HG03025 (cell line): ENCODE measurements at regions not wholly inside any gene's neighbourhood (a gene's known extent, or its start where the extent isn't known, plus 50 kb on each side); places are given as distances from the start of the nearest gene placed in this dataset.

Experiments
- ATAC-seq: cut with Tn5 transposase; IDR thresholded peaks from one replicate; pipeline ENCODE4 v1.9.1; 2021; ENCODE audit warnings: mild to moderate bottlenecking, moderate library complexity; ENCODE audit not compliant: unreplicated experiment, low FRiP score

DNA sequence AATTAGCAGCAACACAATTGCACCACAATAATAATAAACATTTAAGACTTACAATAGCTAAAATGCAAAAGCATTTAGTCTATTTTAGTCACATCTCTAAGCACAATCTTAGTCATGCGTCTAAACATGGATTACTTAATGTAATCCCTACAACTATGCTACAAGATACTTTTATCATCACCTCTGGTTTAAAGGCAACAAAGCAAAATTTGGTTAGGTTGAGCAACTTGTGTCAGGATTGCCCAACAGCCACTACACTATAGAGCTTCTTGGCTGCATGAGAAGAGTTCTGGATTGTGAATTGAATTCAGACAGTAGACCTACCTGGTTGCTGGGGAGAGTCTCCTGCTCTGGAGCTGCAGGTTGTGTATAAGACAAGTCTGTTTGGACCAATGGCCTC is 146.5 kb upstream of the PUDP start:
- no peak for ATAC-seq

DNA sequence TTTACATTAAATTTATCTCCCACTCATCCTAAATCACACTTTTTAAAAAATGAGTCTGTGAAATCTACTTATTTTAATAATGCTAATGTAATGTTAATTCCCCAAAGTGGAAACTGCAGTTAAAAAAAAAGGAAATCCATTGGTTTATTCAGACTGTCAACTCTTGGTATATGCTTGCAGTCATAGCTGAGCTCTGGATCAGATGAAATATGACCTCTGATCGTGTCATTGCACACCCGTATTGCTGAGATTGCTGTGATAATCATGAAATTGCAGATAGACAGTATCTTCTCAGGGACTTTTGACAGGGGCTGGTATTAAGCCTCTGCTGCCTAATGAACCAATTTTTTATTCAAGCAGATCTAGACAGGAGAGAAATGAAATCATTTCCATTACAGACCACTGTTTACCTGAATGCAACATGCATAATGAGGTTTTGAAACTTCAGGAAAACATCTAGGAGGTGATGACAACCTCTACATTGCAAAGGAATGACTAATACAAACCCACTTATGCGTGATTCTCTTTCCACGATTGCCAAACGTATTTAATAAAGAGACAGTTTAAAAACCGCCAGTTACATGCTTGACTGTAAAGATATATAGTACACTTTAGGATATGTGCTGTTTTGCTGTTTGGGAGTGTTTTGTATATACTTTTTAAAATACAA is 138.3 kb upstream of the PUDP start:
- ATAC-seq, result no peak

DNA sequence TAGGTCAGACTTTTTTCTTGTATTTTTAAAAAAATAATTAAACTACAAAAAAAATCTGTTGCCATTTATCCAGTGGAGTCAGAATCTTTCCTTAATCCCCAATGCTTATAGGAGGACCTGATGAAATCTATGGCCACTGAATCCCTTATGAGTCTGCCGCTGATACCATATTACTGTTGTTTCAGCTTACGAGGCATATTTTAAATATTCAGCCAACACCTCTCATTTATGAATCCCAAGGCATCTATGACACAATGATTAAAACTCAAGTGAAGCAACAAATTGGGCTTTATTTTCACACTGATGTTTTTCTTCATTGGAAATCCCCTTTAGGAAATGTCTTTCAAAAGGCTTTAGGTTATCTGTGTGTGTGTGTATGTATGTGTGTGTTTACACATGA is 137.8 kb upstream of the PUDP start:
- no peak for ATAC-seq

DNA sequence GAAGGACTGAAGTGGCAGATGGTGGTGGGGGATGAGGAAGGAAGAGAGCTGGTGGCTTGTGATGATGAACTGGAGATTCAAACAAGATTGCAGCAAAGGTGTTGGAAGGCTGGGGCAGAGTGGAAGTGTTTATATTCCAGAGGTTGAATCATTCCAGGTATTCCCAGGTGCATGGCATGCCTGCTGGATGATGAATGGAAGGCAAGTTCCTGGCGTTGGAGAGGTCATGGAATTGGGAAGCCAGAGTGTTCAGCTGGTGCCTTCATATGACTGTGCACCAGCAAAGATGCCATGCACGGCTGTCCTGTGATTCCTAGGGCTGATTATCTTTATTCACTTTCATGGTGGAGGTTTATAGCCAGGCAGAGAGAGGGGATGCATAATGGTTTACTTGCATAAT is 135.8 kb upstream of the PUDP start:
- ATAC-seq, result no peak

DNA sequence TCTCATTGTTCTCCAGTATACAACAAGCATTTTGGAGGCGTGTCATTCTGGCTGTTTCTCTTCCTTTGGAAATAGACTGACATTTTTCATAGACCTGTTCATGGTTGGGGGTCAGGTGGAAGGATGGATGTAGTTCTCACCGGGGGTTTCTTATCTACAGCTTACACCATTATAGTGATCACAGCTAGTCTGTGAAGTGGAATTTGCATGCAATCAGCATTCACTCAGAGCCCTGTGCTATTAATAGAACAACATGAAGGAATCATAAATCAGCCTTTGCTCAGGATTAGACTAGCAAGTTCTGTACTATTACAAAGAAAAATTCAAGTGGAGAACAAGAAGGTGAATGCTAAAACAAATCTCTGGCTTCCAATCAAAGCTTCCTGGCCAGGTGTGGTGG is 132.6 kb upstream of the PUDP start:
- no peak for ATAC-seq

DNA sequence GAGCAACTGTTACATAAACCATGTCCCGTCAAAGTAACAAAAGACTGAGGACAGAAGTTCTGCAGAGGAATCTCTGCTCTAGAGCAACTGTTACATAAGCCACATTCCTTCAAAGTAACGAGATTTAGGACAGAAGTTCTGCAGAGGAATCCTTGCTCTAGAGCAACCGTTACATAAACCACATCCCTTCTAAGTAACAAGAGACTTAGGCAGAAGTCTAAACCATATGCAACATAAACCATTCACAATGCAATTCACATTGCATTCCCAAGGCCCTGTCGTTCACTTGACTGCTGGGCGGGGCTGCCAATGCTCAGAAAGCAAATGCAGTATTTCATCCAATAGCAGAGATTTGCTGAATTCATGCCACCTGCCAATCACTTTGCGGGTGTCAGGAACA is 124.4 kb upstream of the PUDP start:
- no peak for ATAC-seq

DNA sequence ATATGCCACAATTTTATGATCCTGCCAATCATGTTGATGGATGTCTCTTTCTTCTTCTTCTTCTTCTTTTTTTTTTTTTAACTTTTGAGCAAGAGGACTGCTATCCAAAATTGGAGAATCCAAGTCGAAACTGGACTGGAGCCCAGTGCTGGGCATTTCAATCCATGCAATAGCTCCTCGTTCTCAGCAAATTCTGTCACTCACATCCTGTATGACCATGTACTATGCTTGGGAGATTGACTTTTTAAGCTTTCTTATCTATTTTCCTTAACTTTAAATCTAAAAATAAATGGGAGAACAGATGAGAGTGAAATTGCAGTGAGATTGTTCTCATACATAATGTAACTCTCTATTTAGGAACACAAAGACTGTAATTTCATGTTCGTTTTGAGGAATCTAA is 123.0 kb upstream of the PUDP start:
- no peak for ATAC-seq

DNA sequence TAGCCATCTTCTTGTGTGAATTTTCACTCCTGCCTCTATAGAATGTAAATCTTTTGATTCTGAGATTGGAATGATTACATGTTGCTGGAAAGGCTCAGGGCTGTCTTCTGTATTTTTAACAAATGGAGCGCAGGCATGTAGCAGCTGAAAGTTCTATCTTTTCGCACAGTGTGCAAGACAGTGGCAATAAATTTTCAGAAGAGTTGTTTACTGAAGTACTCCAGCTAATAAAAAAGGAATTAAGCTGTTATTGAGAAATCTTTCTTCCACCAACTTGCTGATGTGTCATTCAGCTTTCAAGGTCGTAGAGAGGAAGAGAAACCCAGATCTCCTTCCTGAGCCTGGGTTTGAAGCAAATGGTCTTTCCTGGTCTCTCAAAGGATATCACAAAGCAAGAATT is 122.0 kb upstream of the PUDP start:
- ATAC-seq, result no peak

DNA sequence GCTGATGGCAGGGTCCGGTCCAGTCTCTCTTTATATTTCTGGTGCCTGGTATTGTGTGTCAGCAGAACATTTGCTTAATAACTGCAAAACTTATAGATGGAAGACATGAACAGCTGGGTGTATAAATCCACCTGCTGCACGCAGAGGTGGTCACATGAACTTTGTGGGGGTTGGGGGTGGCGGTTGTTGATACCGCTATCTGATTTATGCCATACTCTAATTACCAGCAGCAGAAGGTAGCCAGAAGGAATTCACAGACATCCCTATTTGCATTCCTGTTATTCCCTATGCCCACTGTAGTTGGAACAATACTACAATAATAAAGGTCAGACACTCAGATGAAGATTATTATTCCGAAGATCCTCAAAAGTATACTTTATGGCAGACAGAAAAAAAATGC is 121.6 kb upstream of the PUDP start:
- ATAC-seq, result no peak

DNA sequence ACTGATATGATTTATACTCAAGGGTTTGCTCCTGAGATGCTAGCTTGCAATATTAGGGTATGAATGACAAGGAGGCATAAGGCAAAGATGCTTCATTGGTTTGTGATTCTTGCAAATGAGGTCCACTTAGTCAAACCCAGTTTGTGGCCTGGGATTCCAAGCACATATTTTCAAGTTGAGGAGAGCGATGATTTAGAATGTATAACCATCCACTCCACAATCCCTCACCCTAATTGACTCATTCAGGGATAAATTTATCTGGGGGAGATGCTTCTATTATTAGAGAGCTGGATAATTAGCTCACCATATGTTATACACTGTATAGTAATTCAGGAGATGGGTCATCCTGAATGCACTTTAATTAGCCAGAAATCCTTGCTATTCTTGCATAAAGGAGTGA is 118.3 kb upstream of the PUDP start:
- no peak for ATAC-seq

DNA sequence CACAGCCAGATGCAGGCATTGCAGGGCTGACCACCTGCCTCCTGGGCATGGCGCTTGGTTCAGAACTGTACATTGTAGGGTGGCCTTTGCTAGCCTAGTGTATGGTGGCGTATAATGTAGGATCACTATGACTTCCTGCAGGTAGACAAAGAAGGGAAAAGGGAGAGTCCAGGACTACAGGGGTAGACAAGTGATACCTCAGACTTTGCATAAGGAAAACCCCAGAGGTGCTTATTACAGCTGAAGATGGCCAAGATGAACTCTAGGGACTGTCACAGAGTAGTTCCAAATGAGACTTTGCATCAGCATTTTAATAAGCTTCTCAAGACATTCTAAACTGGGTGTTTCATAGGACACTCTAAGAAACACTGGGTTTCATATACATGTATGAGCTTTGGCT is 116.4 kb upstream of the PUDP start:
- ATAC-seq, result peak; percentile 42

DNA sequence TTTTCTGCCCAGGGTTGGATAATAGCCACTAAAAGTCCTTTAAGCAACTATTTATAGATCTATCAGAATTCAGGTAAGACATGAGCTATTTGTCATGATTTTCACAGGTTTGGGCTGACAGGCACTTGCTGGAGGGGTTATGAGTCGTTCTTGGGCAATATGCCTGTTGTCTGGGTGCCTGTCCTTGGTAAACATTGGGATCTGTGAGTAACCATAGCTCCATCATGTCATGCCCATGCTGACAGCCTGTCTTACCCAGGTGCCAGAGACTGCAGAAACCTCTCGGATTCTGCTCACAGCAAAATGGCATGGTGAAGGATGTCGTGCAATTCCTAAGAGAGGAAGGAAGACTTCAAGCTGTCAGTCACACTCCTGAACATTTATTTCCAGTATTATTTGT is 116.0 kb upstream of the PUDP start:
- ATAC-seq, result no peak

DNA sequence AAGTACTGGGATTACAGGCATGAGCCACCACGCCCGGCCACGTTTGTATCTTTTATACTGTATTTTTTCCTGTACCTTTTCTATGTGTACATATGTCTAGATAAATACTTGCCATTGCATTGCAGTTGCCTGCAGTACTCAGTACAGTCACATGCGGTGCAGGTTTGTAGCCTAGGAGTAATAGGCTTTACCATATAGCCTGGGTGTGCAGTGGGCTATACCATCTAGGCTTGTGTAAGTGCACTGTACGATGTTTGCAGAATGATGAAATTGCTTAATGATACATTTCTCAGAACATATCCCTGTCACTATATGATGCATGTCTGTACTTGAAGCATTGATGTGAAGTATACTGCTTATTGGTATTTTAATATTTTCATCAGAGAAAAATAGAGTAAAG is 115.4 kb upstream of the PUDP start:
- no peak for ATAC-seq

DNA sequence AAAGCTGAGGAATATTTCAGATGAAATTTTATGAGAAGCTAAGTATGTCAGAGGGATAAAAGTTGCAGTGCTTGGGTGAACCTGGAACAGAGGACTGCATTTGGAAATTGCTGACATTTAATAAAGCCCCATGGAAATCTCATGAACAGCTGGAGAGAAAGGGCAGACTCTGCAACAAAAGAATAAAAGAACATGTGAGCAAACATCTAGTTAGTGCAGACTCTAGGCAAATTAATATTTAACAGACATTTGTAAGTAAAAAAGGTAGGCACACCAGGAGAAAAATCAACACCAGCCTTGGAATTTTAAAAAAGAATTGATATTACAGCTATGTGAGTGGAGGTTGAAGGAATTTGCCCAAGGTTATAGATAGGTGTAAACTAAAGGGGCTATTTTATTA is 114.6 kb upstream of the PUDP start:
- no peak for ATAC-seq

DNA sequence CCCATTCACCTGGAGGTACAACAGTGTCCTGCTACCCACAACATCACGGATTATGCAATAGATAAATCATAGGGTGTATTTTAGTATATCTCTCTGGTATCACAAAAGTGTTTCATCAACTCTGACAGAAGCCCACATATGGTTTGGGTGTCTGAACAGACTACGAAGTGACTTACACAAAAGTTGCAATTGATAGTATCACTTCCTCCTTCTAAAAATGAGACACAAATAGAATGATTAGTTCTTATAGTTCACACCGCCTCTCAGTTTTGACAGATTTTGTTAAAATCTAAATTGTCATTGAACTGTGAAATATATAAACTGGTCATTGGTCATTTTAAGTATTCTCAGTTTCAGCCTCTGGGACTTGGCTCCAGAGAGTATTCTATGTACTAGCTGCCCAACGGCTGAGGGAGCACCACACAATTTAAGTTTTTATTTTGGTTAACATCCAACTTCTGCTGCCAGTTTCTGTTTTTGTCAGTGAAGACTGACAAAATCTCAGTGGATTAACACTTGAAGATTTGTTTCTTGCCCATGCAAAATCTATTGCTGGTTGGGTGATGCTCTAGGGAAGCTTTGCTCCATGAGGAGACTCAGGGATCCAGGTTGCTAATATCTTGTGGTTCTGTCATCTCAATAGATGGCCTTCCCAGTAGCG is 113.8 kb upstream of the PUDP start:
- peak; percentile 94 for ATAC-seq

DNA sequence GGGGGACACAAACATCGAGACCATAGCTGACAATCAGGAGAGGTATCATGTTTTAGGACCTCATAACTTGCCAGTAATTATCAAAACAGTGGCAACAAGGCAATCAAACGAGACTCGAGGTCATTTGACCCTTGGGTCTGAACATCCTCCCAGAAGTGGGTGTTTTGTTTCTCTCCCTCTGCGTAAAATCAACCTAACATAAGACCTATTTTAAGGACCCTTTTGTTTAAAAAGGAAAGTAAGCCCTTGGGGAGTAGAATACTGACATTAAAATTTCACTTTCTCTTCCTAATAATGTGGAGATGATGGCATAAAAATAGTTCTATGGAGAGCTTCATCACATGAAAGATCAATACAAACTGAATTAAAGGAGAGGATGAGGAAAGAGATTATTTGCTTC is 106.2 kb upstream of the PUDP start:
- no peak for ATAC-seq

DNA sequence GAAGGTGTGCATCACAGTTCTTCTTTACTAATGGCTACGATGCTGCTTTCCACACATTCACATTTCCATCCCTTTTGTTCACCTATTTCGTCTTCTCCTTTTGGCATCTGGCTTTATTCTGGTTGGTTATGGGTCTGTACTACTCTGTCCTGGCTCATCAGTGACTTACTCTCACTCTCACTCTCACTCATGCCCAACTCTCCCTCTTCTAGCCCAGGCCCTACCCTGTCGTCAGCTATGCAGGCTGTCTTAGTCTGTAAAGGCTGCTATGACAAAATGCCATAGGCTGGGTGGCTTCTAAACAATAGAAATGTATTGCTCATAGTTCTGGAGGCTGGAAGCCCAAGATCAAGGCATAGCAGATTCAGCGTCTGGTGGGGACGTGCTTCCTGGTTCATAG is 105.6 kb upstream of the PUDP start:
- no peak for ATAC-seq

DNA sequence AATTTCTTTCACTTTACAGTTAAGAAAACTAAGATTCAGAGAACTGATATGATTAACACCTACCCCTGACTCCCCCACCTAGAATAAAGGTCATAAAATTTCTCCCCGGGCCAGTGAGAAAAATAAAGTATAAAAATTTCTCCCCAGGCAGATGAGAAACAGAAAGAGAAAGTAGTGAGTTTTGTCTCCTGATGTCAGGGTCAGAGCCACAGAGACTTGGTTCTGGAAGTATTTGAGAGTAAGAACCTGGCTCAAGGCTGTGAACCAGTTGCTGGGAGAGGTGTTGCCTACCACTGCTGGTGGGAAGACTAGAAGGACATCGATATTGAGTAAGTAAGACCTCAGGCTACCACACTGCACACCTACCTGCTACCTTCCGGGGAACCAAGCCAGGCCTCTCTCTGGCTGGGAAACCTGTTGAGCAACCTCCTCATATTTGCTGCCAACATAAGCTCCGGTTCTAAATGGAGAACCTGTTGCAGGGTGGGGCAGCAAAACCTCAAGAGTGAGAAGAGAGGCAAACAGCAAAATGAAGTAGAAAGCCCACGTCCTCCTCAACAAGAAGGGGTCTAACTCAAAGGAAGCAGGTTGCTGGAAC is 104.2 kb upstream of the PUDP start:
- ATAC-seq, result no peak

DNA sequence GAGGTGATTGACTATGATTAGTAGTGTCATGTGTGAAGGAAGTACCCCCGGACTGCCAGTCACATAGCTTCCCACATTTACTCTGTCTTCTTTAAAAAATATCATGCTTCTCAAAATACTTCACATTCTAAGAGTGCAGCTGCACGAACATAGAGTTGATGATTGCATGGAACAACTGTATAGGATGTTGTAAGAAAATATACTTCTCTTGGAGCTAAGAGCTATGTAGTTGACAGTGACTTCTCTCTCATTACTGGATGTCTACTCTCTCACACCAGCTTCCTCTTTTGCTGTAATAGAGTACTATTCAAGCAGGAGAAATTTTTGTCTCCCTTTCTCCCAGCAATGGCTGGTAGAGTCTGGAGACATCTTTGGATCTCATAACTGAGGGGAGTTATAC is 99.4 kb upstream of the PUDP start:
- ATAC-seq, result no peak

DNA sequence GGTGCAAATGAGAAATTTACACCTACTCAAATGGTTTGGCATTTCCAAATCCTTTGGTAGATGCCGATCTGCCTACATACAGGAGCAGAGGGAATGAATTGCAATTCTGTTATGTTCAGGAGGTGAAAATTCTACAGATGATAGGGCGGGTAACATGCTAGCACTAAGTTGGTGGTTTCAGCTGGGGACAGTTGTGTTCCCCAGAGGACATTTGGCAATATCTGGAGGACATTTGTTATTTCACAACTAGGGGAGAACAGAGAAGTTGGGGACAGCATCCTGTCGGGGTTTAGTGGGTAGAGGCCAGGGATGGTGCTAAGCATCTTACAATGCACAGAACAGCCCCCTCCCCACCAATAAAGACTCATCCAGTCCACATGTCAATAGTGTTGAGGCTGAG is 96.5 kb upstream of the PUDP start:
- no peak for ATAC-seq

DNA sequence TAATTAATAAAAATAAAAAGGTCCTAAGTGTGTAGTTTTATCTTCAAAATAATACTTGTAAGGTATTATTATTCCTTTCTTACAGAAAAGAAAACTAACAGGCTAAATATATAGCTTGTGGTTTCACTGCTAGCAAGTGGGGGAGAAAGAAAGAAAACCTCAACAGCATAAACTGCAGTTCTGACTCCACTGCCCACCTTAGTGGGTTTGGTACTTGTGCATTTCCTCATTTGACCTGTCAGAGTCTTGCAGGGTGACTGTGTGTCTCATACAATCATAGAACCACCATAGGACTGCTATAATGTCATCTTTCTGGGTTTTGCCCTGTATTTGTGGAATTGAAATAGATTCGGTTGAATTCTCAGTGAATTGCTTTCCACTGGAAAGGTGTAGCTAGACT is 94.7 kb upstream of the PUDP start:
- peak; percentile 96 for ATAC-seq

DNA sequence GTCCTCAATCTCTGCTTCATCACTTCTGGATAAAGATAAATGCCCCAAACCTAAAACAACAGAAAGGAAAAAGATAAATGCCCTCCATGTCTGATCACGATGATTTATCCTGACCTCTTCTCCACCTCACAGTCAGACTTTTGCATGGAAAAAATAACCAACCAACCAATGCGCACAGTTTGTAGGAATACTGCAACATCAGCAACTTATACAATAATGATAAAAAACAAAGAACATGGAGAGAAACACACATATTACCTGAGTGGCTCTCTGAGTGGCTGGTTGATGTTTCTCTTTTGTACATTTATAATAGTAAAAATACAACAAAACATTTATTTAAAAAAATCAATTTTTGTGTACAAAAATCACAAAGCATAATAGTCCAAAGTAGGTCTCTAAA is 93.0 kb upstream of the PUDP start:
- ATAC-seq, result no peak
